Suprapubic skin (tissue), 4 donors: ENCODE measurements at regions not wholly inside any gene's neighbourhood (a gene's known extent, or its start where the extent isn't known, plus 50 kb on each side); places are given as distances from the start of the nearest gene placed in this dataset.

Experiments
- CTCF ChIP-seq, 2 donors: fragments of 200-600 bp in 1 of 2; fragments of 450-650 bp in 1 of 2; sonication (generic) in 1 of 2; IDR thresholded peaks; one replicate each; pipeline ENCODE4 v1.5.1; 2016 to 2019; ENCODE audit warnings: antibody characterized with exemption in 2 of 2, mild to moderate bottlenecking in 1 of 2, moderate library complexity in 1 of 2
- POLR2A ChIP-seq, 2 donors: fragments of 450-650 bp; IDR thresholded peaks; one replicate each; pipeline ENCODE4 v1.6.1; 2017; ENCODE audit warnings: antibody characterized with exemption in 2 of 2, mild to moderate bottlenecking in 2 of 2, moderate library complexity in 2 of 2
- POLR2AphosphoS5 ChIP-seq, 3 donors: sonication (generic); formaldehyde crosslinking; IDR thresholded peaks; one replicate each; pipeline ENCODE4 v1.6.1; 2017; ENCODE audit warnings: antibody characterized with exemption in 3 of 3

GRCh38 chr2:215638687-215639086 is 202.8 kb upstream of the FN1 start:
- TF ChIP-seq CTCF (IDR thresholded peaks at IDR 0.05), result no peak
- no peak for TF ChIP-seq POLR2A (IDR thresholded peaks at IDR 0.05)
- no peak for TF ChIP-seq POLR2AphosphoS5 (IDR thresholded peaks at IDR 0.05)
